H1 (cell line): ENCODE measurements at regions not wholly inside any gene's neighbourhood (a gene's known extent, or its start where the extent isn't known, plus 50 kb on each side); places are given as distances from the start of the nearest gene placed in this dataset.

Experiments
- CTCF ChIP-seq, 3 experiments: IDR thresholded peaks; 1 replicate in 2 of 3; 2 replicates in 1 of 3; pipeline versions ENCODE4 v1.5.1 to v1.6.1; 2011; ENCODE audit warnings: low read length in 3 of 3, mild to moderate bottlenecking in 3 of 3, inconsistent platforms in 2 of 3, low read depth in 1 of 3, moderate library complexity in 1 of 3; ENCODE audit not compliant: insufficient read depth in 1 of 3; ENCODE audit errors: control extremely low read depth in 1 of 3
- HDAC2 ChIP-seq, 2 experiments: fragments of 300-600 bp in 1 of 2; sonication (generic) in 1 of 2; IDR thresholded peaks; 2 replicates each; pipeline ENCODE4 v1.6.1; 2011 to 2012; ENCODE audit warnings: low read depth in 2 of 2, low read length in 2 of 2, mild to moderate bottlenecking in 2 of 2, moderate library complexity in 2 of 2, borderline replicate concordance in 1 of 2, inconsistent platforms in 1 of 2
- POLR2A ChIP-seq, 2 experiments: IDR thresholded peaks; 1 replicate in 1 of 2; 2 replicates in 1 of 2; pipeline ENCODE4 v1.6.1; 2011; ENCODE audit warnings: low read depth in 2 of 2, low read length in 2 of 2, mild to moderate bottlenecking in 2 of 2; ENCODE audit errors: control extremely low read depth in 1 of 2
- POLR2AphosphoS5 ChIP-seq: IDR thresholded peaks from 2 replicates; pipeline ENCODE4 v1.6.1; 2011; ENCODE audit warnings: low read depth, low read length
- SP1 ChIP-seq: IDR thresholded peaks from 2 replicates; pipeline ENCODE4 v1.6.1; 2011; ENCODE audit warnings: low read depth, low read length
- TBP ChIP-seq: IDR thresholded peaks from 2 replicates; pipeline ENCODE4 v1.6.1; 2011; ENCODE audit warnings: low read depth, low read length, improper control_type of control experiment
- YY1 ChIP-seq: IDR thresholded peaks from 2 replicates; pipeline ENCODE4 v1.6.1; 2011; ENCODE audit warnings: low read depth, mild to moderate bottlenecking, low read length

- TF ChIP-seq SP1 (no peak), HDAC2 (IDR thresholded peaks at IDR 0.05; ENCODE audit: borderline replicate concordance in 1 of 2, low read depth in 2 of 2, low read length in 2 of 2) (no peak), CTCF (IDR thresholded peaks at IDR 0.05; ENCODE audit: control extremely low read depth in 1 of 3, insufficient read depth in 1 of 3, low read depth in 1 of 3, low read length in 3 of 3) (no peak), POLR2A (IDR thresholded peaks at IDR 0.05; ENCODE audit: control extremely low read depth in 1 of 2, low read depth in 2 of 2, low read length in 2 of 2) (no peak), YY1 (no peak), POLR2AphosphoS5 (no peak), TBP (no peak)
Observed at GRCh38 chr20:48066246-48066645, 281.0 kb upstream of the SULF2 start.
